SH-SY5Y (cell line): ENCODE measurements at regions not wholly inside any gene's neighbourhood (a gene's known extent, or its start where the extent isn't known, plus 50 kb on each side); places are given as distances from the start of the nearest gene placed in this dataset.

Source experiments
- GATA2 ChIP-seq: IDR thresholded peaks from 2 replicates; pipeline ENCODE4 v1.6.1; 2011; ENCODE audit warnings: mild to moderate bottlenecking, low read depth, low read length
- GATA3 ChIP-seq: IDR thresholded peaks from 2 replicates; pipeline ENCODE4 v1.6.1; 2011; ENCODE audit warnings: low read depth, mild to moderate bottlenecking, low read length, moderate library complexity

DNA sequence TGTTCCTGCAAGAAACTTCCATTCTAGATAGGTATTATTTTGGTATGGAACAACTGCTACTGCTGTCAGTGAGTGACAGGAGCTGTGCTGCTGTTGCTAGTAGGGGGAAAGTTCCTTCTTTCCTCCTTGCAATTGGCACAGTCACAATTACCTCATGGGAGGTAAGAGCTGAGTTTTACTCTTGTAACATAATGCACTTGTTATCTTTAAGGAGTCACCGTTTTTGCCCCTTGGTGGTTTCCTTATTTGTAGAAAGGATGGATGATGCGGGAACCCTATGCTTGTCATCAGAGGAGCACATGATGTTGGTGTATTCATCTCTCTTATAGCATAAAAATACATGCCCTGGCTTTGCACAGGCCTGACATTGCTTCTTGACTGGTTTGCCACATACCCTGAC lies 234.7 kb upstream of the NPY start:
- TF ChIP-seq GATA2: no peak
- TF ChIP-seq GATA3: no peak
